SU-DHL-6 (cell line): ENCODE measurements at regions not wholly inside any gene's neighbourhood (a gene's known extent, or its start where the extent isn't known, plus 50 kb on each side); places are given as distances from the start of the nearest gene placed in this dataset.

Source experiments
- H2AFZ ChIP-seq: fragments of 200-600 bp; sonication (generic); 2 replicates; pipeline ENCODE4 v1.6.1; 2014; ENCODE audit warnings: low read depth, mild to moderate bottlenecking, moderate library complexity, mixed read lengths, antibody characterized with exemption, low read length; ENCODE audit not compliant: severe bottlenecking
- H3F3A ChIP-seq: fragments of 200-600 bp; shearing (Covaris generic); 2 replicates; pipeline ENCODE4 v1.6.0; 2016; ENCODE audit warnings: antibody characterized with exemption, mild to moderate bottlenecking; ENCODE audit not compliant: insufficient read depth
- H3K27ac ChIP-seq: fragments of 200-600 bp; sonication (generic); 2 replicates; pipeline ENCODE4 v1.5.1; 2016; ENCODE audit warnings: low read depth, mild to moderate bottlenecking, low read length, moderate library complexity, mixed read lengths
- H3K27me3 ChIP-seq: fragments of 200-600 bp; sonication (generic), shearing (Covaris generic); 2 replicates; pipeline ENCODE4 v1.6.0; 2014; ENCODE audit warnings: mild to moderate bottlenecking, low read length
- H3K36me3 ChIP-seq: fragments of 200-600 bp; sonication (generic); 2 replicates; pipeline ENCODE4 v1.6.1; 2014; ENCODE audit warnings: mild to moderate bottlenecking, low read length, mixed read lengths
- H3K4me2 ChIP-seq: fragments of 300-600, 200-600 bp; shearing (Covaris generic), sonication (generic); 2 replicates; pipeline ENCODE4 v1.6.0; 2014; ENCODE audit warnings: low read length, low read depth, mild to moderate bottlenecking; ENCODE audit not compliant: poor library complexity, severe bottlenecking
- H3K4me3 ChIP-seq: fragments of 200-600 bp; sonication (generic); 2 replicates; pipeline ENCODE4 v1.5.1; 2014; ENCODE audit warnings: antibody characterized with exemption, low read length, mild to moderate bottlenecking, mixed read lengths; ENCODE audit not compliant: insufficient read depth, poor library complexity, severe bottlenecking
- H3K79me2 ChIP-seq: fragments of 200-600 bp; sonication (generic); 2 replicates; pipeline ENCODE4 v1.6.1; 2014; ENCODE audit warnings: mild to moderate bottlenecking, low read length, moderate library complexity; ENCODE audit not compliant: insufficient read depth
- H3K9ac ChIP-seq: fragments of 200-600 bp; sonication (generic); 2 replicates; pipeline ENCODE4 v1.7.0; 2014; ENCODE audit warnings: mild to moderate bottlenecking, low read length
- H3K9me2 ChIP-seq: fragments of 200-600 bp; sonication (generic); replicated peaks from 2 replicates; pipeline ENCODE4 v1.6.1; 2014; ENCODE audit warnings: low read length; ENCODE audit not compliant: insufficient read depth
- H3K9me3 ChIP-seq: fragments of 200-600 bp; sonication (generic); 2 replicates; pipeline ENCODE4 v1.6.1; 2014; ENCODE audit warnings: low read length, mixed read lengths; ENCODE audit not compliant: insufficient read depth
- H4K20me1 ChIP-seq: fragments of 200-600 bp; sonication (generic); 2 replicates; pipeline ENCODE4 v1.6.1; 2014; ENCODE audit warnings: low read depth, mild to moderate bottlenecking, antibody characterized with exemption, low read length, moderate library complexity, mixed read lengths
- CTCF ChIP-seq: fragments of 200-600 bp; sonication (generic); IDR thresholded peaks from one replicate; pipeline ENCODE4 v1.5.1; 2017; ENCODE audit warnings: antibody characterized with exemption, mild to moderate bottlenecking, low read length, moderate library complexity; ENCODE audit not compliant: insufficient read depth, poor library complexity, severe bottlenecking
- EZH2phosphoT487 ChIP-seq: fragments of 200-600 bp; sonication (generic), shearing (Covaris generic); conservative IDR thresholded peaks from 2 replicates; pipeline ENCODE4 v1.6.1; 2018; ENCODE audit warnings: mild to moderate bottlenecking, antibody characterized with exemption, low read length, moderate library complexity, mixed read lengths

- H3K9ac ChIP-seq = no peak overlapping the region
- H3K27ac ChIP-seq = no peak overlapping the region
- H3K4me2 ChIP-seq = no peak overlapping the region
- H2AFZ ChIP-seq = no peak overlapping the region
- no peaks in the 10 kb centered on the region for H3F3A ChIP-seq
- TF ChIP-seq EZH2phosphoT487 (no peak), CTCF (no peak)
- no peak overlapping the region for H3K4me3 ChIP-seq
- H3K27me3 ChIP-seq = no peaks in the 10 kb centered on the region
- H3K9me2 ChIP-seq = no peaks in the 10 kb centered on the region
- no peaks in the 10 kb centered on the region for H3K9me3 ChIP-seq
- H3K79me2 ChIP-seq = no peaks in the 10 kb centered on the region
- H3K36me3 ChIP-seq = no peaks in the 10 kb centered on the region
- H4K20me1 ChIP-seq = no peaks in the 10 kb centered on the region
Observed at GRCh38 chr2:7925506-7925905, 756.4 kb upstream of the ID2 start.

- H2AFZ ChIP-seq = no peak overlapping the region
- no peaks in the 10 kb centered on the region for H3F3A ChIP-seq
- H3K79me2 ChIP-seq = no peaks in the 10 kb centered on the region
- no peaks in the 10 kb centered on the region for H3K9me2 ChIP-seq
- no peak overlapping the region for H3K27ac ChIP-seq
- no peak overlapping the region for H3K4me2 ChIP-seq
- TF ChIP-seq CTCF (no peak), EZH2phosphoT487 (no peak)
- H3K36me3 ChIP-seq = no peaks in the 10 kb centered on the region
- no peak overlapping the region for H3K9ac ChIP-seq
- no peaks in the 10 kb centered on the region for H3K9me3 ChIP-seq
- no peaks in the 10 kb centered on the region for H4K20me1 ChIP-seq
- no peaks in the 10 kb centered on the region for H3K27me3 ChIP-seq
- no peak overlapping the region for H3K4me3 ChIP-seq
Observed at GRCh38 chr2:7927691-7928090, 754.2 kb upstream of the ID2 start.

- no peak for TF ChIP-seq EZH2phosphoT487
- TF ChIP-seq CTCF = no peak
- H3F3A ChIP-seq = no peaks in the 10 kb centered on the region
- no peaks in the 10 kb centered on the region for H3K79me2 ChIP-seq
- H3K27ac ChIP-seq = no peak overlapping the region
- H3K9ac ChIP-seq = no peak overlapping the region
- H3K4me3 ChIP-seq = no peak overlapping the region
- H3K27me3 ChIP-seq = no peaks in the 10 kb centered on the region
- no peaks in the 10 kb centered on the region for H3K9me2 ChIP-seq
- no peaks in the 10 kb centered on the region for H3K9me3 ChIP-seq
- no peak overlapping the region for H3K4me2 ChIP-seq
- no peaks in the 10 kb centered on the region for H3K36me3 ChIP-seq
- no peak overlapping the region for H2AFZ ChIP-seq
- H4K20me1 ChIP-seq = no peaks in the 10 kb centered on the region
Observed at GRCh38 chr2:7929281-7929680, 752.6 kb upstream of the ID2 start.
